Endothelial cell of umbilical vein (primary cell): ENCODE measurements at regions not wholly inside any gene's neighbourhood (a gene's known extent, or its start where the extent isn't known, plus 50 kb on each side); places are given as distances from the start of the nearest gene placed in this dataset.

Source experiments
- BruUV-seq: library from RNA; stranded (reverse); fragments of 400-500 nt; replicated peaks from 2 replicates; lab custom pipeline; 2021; lab: Mats Ljungman, UMichigan
- CTCF ChIA-PET: fragments of 300-600, 350-600 bp; sonication (Branson Sonifier 250); formaldehyde crosslinking; loops from one replicate; lab custom pipeline; 2021; ENCODE audit warnings: antibody characterized with exemption, inconsistent platforms; lab: Charles Lee
- POLR2A ChIA-PET: fragments of 300-600, 350-600 bp; sonication (Branson Sonifier 250); formaldehyde crosslinking; loops from one replicate; lab custom pipeline; 2021; ENCODE audit warnings: antibody characterized with exemption, inconsistent platforms; lab: Charles Lee
- DNase-seq: peaks from one replicate; pipeline ENCODE4 v3.0.0-alpha.2; 2011; ENCODE audit warnings: low read depth, low spot score
- FAIRE-seq: peaks from 2 replicates; lab custom pipeline; 2011; peaks lifted over from hg19 to GRCh38; lab: Jason Lieb, UNC
- H2AFZ ChIP-seq: 2 replicates; pipeline ENCODE4 v1.6.0; 2012; ENCODE audit warnings: low read depth, low read length, control low read depth, inconsistent platforms
- H3K27ac ChIP-seq: 2 replicates; pipeline ENCODE4 v1.5.1; 2011; ENCODE audit warnings: low read depth, mild to moderate bottlenecking, control low read depth, low read length, moderate library complexity; ENCODE audit not compliant: insufficient read depth
- H3K27me3 ChIP-seq, 2 experiments: 2 replicates each; pipeline versions ENCODE4 v1.6.0 to v1.6.1; 2011; ENCODE audit warnings: low read length in 2 of 2, mixed read lengths in 1 of 2; ENCODE audit not compliant: control insufficient read depth in 2 of 2, insufficient read depth in 2 of 2
- H3K36me3 ChIP-seq, 2 experiments: 2 replicates in 1 of 2; 3 replicates in 1 of 2; pipeline ENCODE4 v1.5.1; 2011; ENCODE audit warnings: low read length in 2 of 2, mild to moderate bottlenecking in 1 of 2, moderate library complexity in 1 of 2; ENCODE audit not compliant: control insufficient read depth in 2 of 2, insufficient read depth in 2 of 2; ENCODE audit errors: extremely low read depth in 1 of 2
- H3K4me1 ChIP-seq: 3 replicates; pipeline ENCODE4 v1.5.1; 2011; ENCODE audit warnings: mild to moderate bottlenecking, low read length; ENCODE audit not compliant: control insufficient read depth, insufficient read depth; ENCODE audit errors: extremely low read depth
- H3K4me2 ChIP-seq: 2 replicates; pipeline ENCODE4 v1.6.1; 2011; ENCODE audit warnings: low read length, control low read depth, mixed read lengths; ENCODE audit not compliant: insufficient read depth
- H3K4me3 ChIP-seq, 3 experiments: fragments of 200-600 bp in 1 of 3; sonication (generic), shearing (Covaris generic) in 1 of 3; replicated peaks in 1 of 3; 2 replicates each; pipeline ENCODE4 v1.5.1; 2011 to 2016; ENCODE audit warnings: control low read depth in 3 of 3, low read length in 3 of 3, mild to moderate bottlenecking in 2 of 3, inconsistent platforms in 1 of 3, low read depth in 1 of 3, moderate library complexity in 1 of 3; ENCODE audit not compliant: insufficient read depth in 1 of 3
- H3K79me2 ChIP-seq: 2 replicates; pipeline ENCODE4 v1.6.0; 2012; ENCODE audit warnings: low read length, inconsistent platforms; ENCODE audit not compliant: control insufficient read depth, insufficient read depth
- H3K9ac ChIP-seq: replicated peaks from 2 replicates; pipeline ENCODE3; 2011; ENCODE audit warnings: low read length, control low read depth; ENCODE audit not compliant: insufficient read depth; ENCODE audit errors: extremely low read depth
- H3K9me1 ChIP-seq: replicated peaks from 3 replicates; pipeline ENCODE4 v1.6.0; 2011; ENCODE audit warnings: mild to moderate bottlenecking, low read length; ENCODE audit not compliant: control insufficient read depth, insufficient read depth; ENCODE audit errors: extremely low read depth
- H3K9me3 ChIP-seq: replicated peaks from 2 replicates; pipeline ENCODE4 v1.5.1; 2012; ENCODE audit warnings: low read length, inconsistent platforms; ENCODE audit not compliant: control insufficient read depth, insufficient read depth
- H4K20me1 ChIP-seq: replicated peaks from 2 replicates; pipeline ENCODE3; 2011; ENCODE audit warnings: mild to moderate bottlenecking, low read length; ENCODE audit not compliant: control insufficient read depth, insufficient read depth; ENCODE audit errors: extremely low read depth
- EZH2 ChIP-seq: IDR thresholded peaks from 2 replicates; pipeline ENCODE4 v1.6.1; 2012; ENCODE audit warnings: borderline replicate concordance, low read depth, mild to moderate bottlenecking, moderate library complexity, low read length, inconsistent platforms; ENCODE audit not compliant: severe bottlenecking
- FOS ChIP-seq: IDR thresholded peaks from 2 replicates; pipeline ENCODE4 v1.6.1; 2011; ENCODE audit warnings: mild to moderate bottlenecking, low read length, moderate library complexity, borderline replicate concordance; ENCODE audit not compliant: insufficient read depth
- GATA2 ChIP-seq: IDR thresholded peaks from 2 replicates; pipeline ENCODE4 v1.7.0; 2011; ENCODE audit warnings: low read depth, mild to moderate bottlenecking, moderate library complexity, mixed read lengths, low read length; ENCODE audit not compliant: insufficient read length, insufficient read depth
- JUN ChIP-seq: IDR thresholded peaks from 2 replicates; pipeline ENCODE4 v1.6.1; 2011; ENCODE audit warnings: borderline replicate concordance, low read depth; ENCODE audit not compliant: insufficient read length, insufficient read depth
- MYC ChIP-seq: IDR thresholded peaks from one replicate; pipeline ENCODE4 v1.6.1; 2011; ENCODE audit warnings: mild to moderate bottlenecking, low read depth, low read length
- POLR2A ChIP-seq: IDR thresholded peaks from 2 replicates; pipeline ENCODE4 v1.6.1; 2012; ENCODE audit warnings: low read depth, mild to moderate bottlenecking, control low read depth, low read length
- POLR2AphosphoS5 ChIP-seq: IDR thresholded peaks from 2 replicates; pipeline ENCODE4 v1.6.1; 2012; ENCODE audit warnings: low read depth, mild to moderate bottlenecking, control low read depth, low read length, moderate library complexity; ENCODE audit not compliant: insufficient read depth
- dilution Hi-C: fragments of 300-500 bp; cut with MboI; formaldehyde crosslinking; loops from one replicate; pipeline ENCODE4 v1.15.0; 2019; ENCODE audit warnings: low sequenced_read_pairs; ENCODE audit not compliant: extremely low pct_ligation_motif_present
- intact Hi-C: fragments of 100-400 bp; cut with micrococcal nuclease; formaldehyde crosslinking; loops from one replicate; pipeline ENCODE4 v1.10.0; 2022
- TF ChIP-seq, protein P1 (sequence below), 2 donors: IDR thresholded peaks; 1 replicate in 1 of 2; 2 replicates in 1 of 2; pipeline ENCODE4 v1.5.1; 2011; ENCODE audit warnings: low read length in 2 of 2, mild to moderate bottlenecking in 2 of 2, moderate library complexity in 2 of 2, control low read depth in 1 of 2, inconsistent platforms in 1 of 2, low read depth in 1 of 2; ENCODE audit not compliant: insufficient read depth in 1 of 2; ENCODE audit errors: extremely low read depth in 1 of 2
- TF ChIP-seq, protein P2 (sequence below): IDR thresholded peaks from 2 replicates; pipeline ENCODE4 v1.6.1; 2011; ENCODE audit not compliant: insufficient read depth, insufficient read length

DNA sequence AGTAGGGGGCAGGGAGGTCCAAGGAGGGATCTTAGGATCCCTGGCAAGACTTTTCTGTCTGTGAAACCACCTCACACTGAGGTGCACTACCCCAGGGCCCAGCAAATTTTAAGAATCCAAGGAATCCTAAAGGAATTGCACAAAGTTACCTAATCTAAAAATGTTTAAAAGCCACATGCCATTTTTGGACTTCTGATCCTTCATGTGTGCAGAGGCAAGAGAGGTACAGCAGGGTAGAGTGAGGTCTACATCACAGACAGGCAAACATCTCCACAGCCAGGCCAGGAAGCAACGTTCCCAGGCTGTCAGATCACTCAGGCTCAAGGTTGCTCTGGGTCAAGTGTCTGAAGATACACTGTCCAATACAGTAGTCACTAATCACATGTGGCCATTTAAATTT, 324.6 kb upstream of the DUSP10 start:
- TF ChIP-seq, protein P1, sequence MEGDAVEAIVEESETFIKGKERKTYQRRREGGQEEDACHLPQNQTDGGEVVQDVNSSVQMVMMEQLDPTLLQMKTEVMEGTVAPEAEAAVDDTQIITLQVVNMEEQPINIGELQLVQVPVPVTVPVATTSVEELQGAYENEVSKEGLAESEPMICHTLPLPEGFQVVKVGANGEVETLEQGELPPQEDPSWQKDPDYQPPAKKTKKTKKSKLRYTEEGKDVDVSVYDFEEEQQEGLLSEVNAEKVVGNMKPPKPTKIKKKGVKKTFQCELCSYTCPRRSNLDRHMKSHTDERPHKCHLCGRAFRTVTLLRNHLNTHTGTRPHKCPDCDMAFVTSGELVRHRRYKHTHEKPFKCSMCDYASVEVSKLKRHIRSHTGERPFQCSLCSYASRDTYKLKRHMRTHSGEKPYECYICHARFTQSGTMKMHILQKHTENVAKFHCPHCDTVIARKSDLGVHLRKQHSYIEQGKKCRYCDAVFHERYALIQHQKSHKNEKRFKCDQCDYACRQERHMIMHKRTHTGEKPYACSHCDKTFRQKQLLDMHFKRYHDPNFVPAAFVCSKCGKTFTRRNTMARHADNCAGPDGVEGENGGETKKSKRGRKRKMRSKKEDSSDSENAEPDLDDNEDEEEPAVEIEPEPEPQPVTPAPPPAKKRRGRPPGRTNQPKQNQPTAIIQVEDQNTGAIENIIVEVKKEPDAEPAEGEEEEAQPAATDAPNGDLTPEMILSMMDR (IDR thresholded peaks at IDR 0.05; ENCODE audit: extremely low read depth in 1 of 2, insufficient read depth in 1 of 2, low read depth in 1 of 2, low read length in 2 of 2), result no peak
- TF ChIP-seq POLR2A, result no peak
- no peak for TF ChIP-seq MYC
- TF ChIP-seq EZH2, result no peak
- no peak for TF ChIP-seq POLR2AphosphoS5
- TF ChIP-seq GATA2, result no peak
- TF ChIP-seq JUN, result no peak
- TF ChIP-seq, protein P2, sequence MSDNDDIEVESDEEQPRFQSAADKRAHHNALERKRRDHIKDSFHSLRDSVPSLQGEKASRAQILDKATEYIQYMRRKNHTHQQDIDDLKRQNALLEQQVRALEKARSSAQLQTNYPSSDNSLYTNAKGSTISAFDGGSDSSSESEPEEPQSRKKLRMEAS, result no peak
- no peak for TF ChIP-seq FOS
- Histone ChIP-seq H3K36me3 (no peaks in the 10 kb centered on the region), H3K9ac (no peak overlapping the region), H3K4me2 (no peak overlapping the region), H4K20me1 (no peaks in the 10 kb centered on the region), H3K4me3 (no peak overlapping the region), H3K9me1 (no peaks in the 10 kb centered on the region), H3K79me2 (no peaks in the 10 kb centered on the region), H3K27me3 (no peaks in the 10 kb centered on the region), H3K27ac (no peak overlapping the region), H3K4me1 (no peaks in the 10 kb centered on the region), H2AFZ (no peak overlapping the region), H3K9me3 (no peaks in the 10 kb centered on the region)
- no TSS peak for BruUV-seq
- CTCF ChIA-PET, result no interaction called here
- POLR2A ChIA-PET, result no interaction called here
- FAIRE-seq (no peak), DNase-seq (no peak)
- intact Hi-C loops (no loop called here), dilution Hi-C loops (no loop called here)
